ENCODE measurements at regions not wholly inside any gene's neighbourhood (a gene's known extent, or its start where the extent isn't known, plus 50 kb on each side); places are given as distances from the start of the nearest gene placed in this dataset.

GRCh38 chr3:34276342-34276741 lies 477.9 kb downstream of the PDCD6IP start:
- Histone ChIP-seq H2AFZ (ENCODE audit: low read depth) (no peak overlapping the region), H3K79me2 (ENCODE audit: insufficient read depth, low read depth) (no peaks in the 10 kb centered on the region), H3K27me3 (ENCODE audit: insufficient read depth, low read depth) (no peaks in the 10 kb centered on the region), H3K4me3 (IDR thresholded peaks at IDR 0.05; ENCODE audit: insufficient read depth, low read depth, low read length) (no peak overlapping the region), H4K20me1 (ENCODE audit: insufficient read depth) (no peaks in the 10 kb centered on the region), H3K27ac (no peak overlapping the region), H3K4me1 (ENCODE audit: low read depth, poor library complexity, severe bottlenecking) (no peaks in the 10 kb centered on the region), H3K4me2 (no peak overlapping the region), H3K36me3 (ENCODE audit: insufficient read depth) (no peaks in the 10 kb centered on the region), H3K9ac (no peak overlapping the region)
- TF ChIP-seq, protein P1, sequence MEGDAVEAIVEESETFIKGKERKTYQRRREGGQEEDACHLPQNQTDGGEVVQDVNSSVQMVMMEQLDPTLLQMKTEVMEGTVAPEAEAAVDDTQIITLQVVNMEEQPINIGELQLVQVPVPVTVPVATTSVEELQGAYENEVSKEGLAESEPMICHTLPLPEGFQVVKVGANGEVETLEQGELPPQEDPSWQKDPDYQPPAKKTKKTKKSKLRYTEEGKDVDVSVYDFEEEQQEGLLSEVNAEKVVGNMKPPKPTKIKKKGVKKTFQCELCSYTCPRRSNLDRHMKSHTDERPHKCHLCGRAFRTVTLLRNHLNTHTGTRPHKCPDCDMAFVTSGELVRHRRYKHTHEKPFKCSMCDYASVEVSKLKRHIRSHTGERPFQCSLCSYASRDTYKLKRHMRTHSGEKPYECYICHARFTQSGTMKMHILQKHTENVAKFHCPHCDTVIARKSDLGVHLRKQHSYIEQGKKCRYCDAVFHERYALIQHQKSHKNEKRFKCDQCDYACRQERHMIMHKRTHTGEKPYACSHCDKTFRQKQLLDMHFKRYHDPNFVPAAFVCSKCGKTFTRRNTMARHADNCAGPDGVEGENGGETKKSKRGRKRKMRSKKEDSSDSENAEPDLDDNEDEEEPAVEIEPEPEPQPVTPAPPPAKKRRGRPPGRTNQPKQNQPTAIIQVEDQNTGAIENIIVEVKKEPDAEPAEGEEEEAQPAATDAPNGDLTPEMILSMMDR (conservative IDR thresholded peaks at IDR 0.05; ENCODE audit: low read depth, low read length), result no peak

GRCh38 chr3:34277110-34277509 lies 478.7 kb downstream of the PDCD6IP start:
- H3K36me3 ChIP-seq (ENCODE audit: insufficient read depth), result no peaks in the 10 kb centered on the region

GRCh38 chr3:34279901-34280300 lies 481.5 kb downstream of the PDCD6IP start:
- no peak overlapping the region for H3K4me2 ChIP-seq
- H3K4me3 ChIP-seq (IDR thresholded peaks at IDR 0.05; ENCODE audit: insufficient read depth, low read depth, low read length), result no peak overlapping the region
- H3K36me3 ChIP-seq (ENCODE audit: insufficient read depth), result no peaks in the 10 kb centered on the region
- no peak overlapping the region for H3K9ac ChIP-seq
- H4K20me1 ChIP-seq (ENCODE audit: insufficient read depth), result no peaks in the 10 kb centered on the region
- TF ChIP-seq, protein P1 (conservative IDR thresholded peaks at IDR 0.05; ENCODE audit: low read depth, low read length), result no peak
- H3K79me2 ChIP-seq (ENCODE audit: insufficient read depth, low read depth), result no peaks in the 10 kb centered on the region
- no peaks in the 10 kb centered on the region for H3K4me1 ChIP-seq (ENCODE audit: low read depth, poor library complexity, severe bottlenecking)
- no peaks in the 10 kb centered on the region for H3K27me3 ChIP-seq (ENCODE audit: insufficient read depth, low read depth)
- H2AFZ ChIP-seq (ENCODE audit: low read depth), result no peak overlapping the region
- no peak overlapping the region for H3K27ac ChIP-seq

More at GRCh38 chr3:34277110-34277509, 478.7 kb downstream of the PDCD6IP start:
- Histone ChIP-seq H3K9ac (no peak overlapping the region), H3K4me3 (IDR thresholded peaks at IDR 0.05; ENCODE audit: insufficient read depth, low read depth, low read length) (no peak overlapping the region), H2AFZ (ENCODE audit: low read depth) (no peak overlapping the region), H4K20me1 (ENCODE audit: insufficient read depth) (no peaks in the 10 kb centered on the region), H3K27ac (no peak overlapping the region), H3K4me1 (ENCODE audit: low read depth, poor library complexity, severe bottlenecking) (no peaks in the 10 kb centered on the region), H3K4me2 (no peak overlapping the region), H3K79me2 (ENCODE audit: insufficient read depth, low read depth) (no peaks in the 10 kb centered on the region), H3K27me3 (ENCODE audit: insufficient read depth, low read depth) (no peaks in the 10 kb centered on the region)
- TF ChIP-seq, protein P1 (conservative IDR thresholded peaks at IDR 0.05; ENCODE audit: low read depth, low read length), result no peak

- Histone ChIP-seq H3K36me3 (ENCODE audit: insufficient read depth) (no peaks in the 10 kb centered on the region), H2AFZ (ENCODE audit: low read depth) (no peak overlapping the region), H3K4me1 (ENCODE audit: low read depth, poor library complexity, severe bottlenecking) (no peaks in the 10 kb centered on the region), H3K4me3 (IDR thresholded peaks at IDR 0.05; ENCODE audit: insufficient read depth, low read depth, low read length) (no peak overlapping the region), H3K27me3 (ENCODE audit: insufficient read depth, low read depth) (no peaks in the 10 kb centered on the region), H4K20me1 (ENCODE audit: insufficient read depth) (no peaks in the 10 kb centered on the region), H3K27ac (no peak overlapping the region), H3K9ac (no peak overlapping the region), H3K79me2 (ENCODE audit: insufficient read depth, low read depth) (no peaks in the 10 kb centered on the region), H3K4me2 (no peak overlapping the region)
- TF ChIP-seq, protein P1 (conservative IDR thresholded peaks at IDR 0.05; ENCODE audit: low read depth, low read length), result no peak
Observed at GRCh38 chr3:34283751-34284150, 485.3 kb downstream of the PDCD6IP start.

Data from KMS-11 (cell line).